ENCODE measurements at regions not wholly inside any gene's neighbourhood (a gene's known extent, or its start where the extent isn't known, plus 50 kb on each side); places are given as distances from the start of the nearest gene placed in this dataset.

DNA sequence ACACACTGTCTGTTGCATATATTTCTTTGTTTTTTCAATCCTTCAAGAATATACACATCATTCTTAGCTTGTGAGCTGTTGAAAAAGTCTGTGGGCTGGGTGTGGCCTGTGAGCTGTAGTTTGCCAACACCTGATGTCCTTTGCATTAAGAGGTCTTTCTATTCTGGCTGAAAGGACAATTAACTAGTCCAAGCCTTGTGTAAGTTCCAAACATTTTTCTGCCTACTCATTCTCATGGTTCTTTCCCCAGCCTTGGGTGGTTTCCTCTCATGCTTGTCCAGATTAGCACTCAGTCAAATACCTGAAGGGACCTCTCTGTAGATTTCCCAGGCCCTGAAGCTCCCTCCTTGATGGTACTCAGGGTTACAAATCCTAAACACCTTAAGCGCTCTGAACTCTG lies 57.8 kb upstream of the NABP1 start:
- POLR2A ChIA-PET, result no interaction called here
- H3K4me1 ChIP-seq (ENCODE audit: control extremely low read depth in 1 of 4, control insufficient read depth in 4 of 4, insufficient read depth in 4 of 4, low read length in 3 of 4), result peaks cover 24 to 48% (median 37%) of the 10 kb centered on the region in 4 experiments
- H3K36me3 ChIP-seq (ENCODE audit: control insufficient read depth in 4 of 4, insufficient read depth in 4 of 4, low read length in 3 of 4), result no peaks in the 10 kb centered on the region
- DNase-seq, result peak; percentile 12 to 85 (median 81)
- no peak overlapping the region for H3K4me3 ChIP-seq (ENCODE audit: control insufficient read depth in 1 of 7, extremely low read depth in 1 of 7, insufficient read depth in 4 of 7, low read depth in 2 of 7, low read length in 6 of 7)
- no peak overlapping the region for H3K27ac ChIP-seq (ENCODE audit: insufficient read depth in 1 of 2, low read depth in 1 of 2, low read length in 2 of 2, poor library complexity in 1 of 2, severe bottlenecking in 2 of 2)
- H3K27me3 ChIP-seq (replicated peaks in 2 of 5; ENCODE audit: control insufficient read depth in 4 of 5, insufficient read depth in 5 of 5, low read length in 4 of 5), result no peaks in the 10 kb centered on the region
- CTCF ChIA-PET, result interaction anchor here (1.0 to 1.5 kb wide), 3 partner anchors 12 to 54 kb away, joined by 3 read pairs; no protein-coding TSS in a partner anchor
- WGBS (ENCODE audit: insufficient coverage), result 80% methylated on average over 1 of the region's 1 CpG
- H3K9me3 ChIP-seq (ENCODE audit: control extremely low read depth in 1 of 5, control insufficient read depth in 4 of 5, insufficient read depth in 2 of 5, low read depth in 1 of 5, low read length in 4 of 5), result no peaks in the 10 kb centered on the region

- Histone ChIP-seq H3K27ac (ENCODE audit: insufficient read depth in 1 of 2, low read depth in 1 of 2, low read length in 2 of 2, poor library complexity in 1 of 2, severe bottlenecking in 2 of 2) (no peak overlapping the region), H3K27me3 (replicated peaks in 2 of 5; ENCODE audit: control insufficient read depth in 4 of 5, insufficient read depth in 5 of 5, low read length in 4 of 5) (no peaks in the 10 kb centered on the region), H3K9me3 (ENCODE audit: control extremely low read depth in 1 of 5, control insufficient read depth in 4 of 5, insufficient read depth in 2 of 5, low read depth in 1 of 5, low read length in 4 of 5) (no peaks in the 10 kb centered on the region), H3K4me3 (ENCODE audit: control insufficient read depth in 1 of 7, extremely low read depth in 1 of 7, insufficient read depth in 4 of 7, low read depth in 2 of 7, low read length in 6 of 7) (no peak overlapping the region), H3K36me3 (ENCODE audit: control insufficient read depth in 4 of 4, insufficient read depth in 4 of 4, low read length in 3 of 4) (no peaks in the 10 kb centered on the region), H3K4me1 (ENCODE audit: control extremely low read depth in 1 of 4, control insufficient read depth in 4 of 4, insufficient read depth in 4 of 4, low read length in 3 of 4) (peaks cover 19 to 44% (median 28%) of the 10 kb centered on the region in 4 experiments)
- peak in 2 of 3 donors; percentile 13 to 32 for DNase-seq
- 100% methylated on average over 3 of the region's 5 CpGs for WGBS (ENCODE audit: insufficient coverage)
- ChIA-PET CTCF (no interaction called here), POLR2A (no interaction called here)
Observed at GRCh38 chr2:191622374-191623320, 55.3 kb upstream of the NABP1 start.

DNA sequence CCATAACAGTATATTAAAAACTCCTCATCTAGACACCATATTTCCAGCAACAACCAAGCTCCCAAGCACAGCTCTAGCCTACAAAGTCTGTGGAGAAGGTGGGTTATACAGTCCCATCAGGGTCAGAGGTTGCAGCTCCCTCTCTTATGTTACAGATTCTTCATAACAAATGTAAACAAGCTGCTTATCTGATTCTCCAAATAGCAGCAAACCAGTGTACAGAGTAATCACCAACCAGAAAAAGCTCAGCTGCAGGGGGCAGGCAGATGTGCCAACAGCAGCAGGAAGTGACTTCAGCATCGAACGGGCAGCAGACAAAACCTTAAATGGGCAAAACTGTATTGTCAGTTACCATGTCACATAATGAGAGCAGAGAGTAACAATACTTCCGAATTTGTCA lies 52.9 kb upstream of the NABP1 start:
- DNase-seq, result peak; percentile 12 to 66 (median 51)
- Histone ChIP-seq H3K36me3 (ENCODE audit: control insufficient read depth in 4 of 4, insufficient read depth in 4 of 4, low read length in 3 of 4) (no peaks in the 10 kb centered on the region), H3K27me3 (replicated peaks in 2 of 5; ENCODE audit: control insufficient read depth in 4 of 5, insufficient read depth in 5 of 5, low read length in 4 of 5) (no peaks in the 10 kb centered on the region), H3K4me1 (ENCODE audit: control extremely low read depth in 1 of 4, control insufficient read depth in 4 of 4, insufficient read depth in 4 of 4, low read length in 3 of 4) (peaks cover 6 to 36% (median 19%) of the 10 kb centered on the region in 4 experiments), H3K9me3 (ENCODE audit: control extremely low read depth in 1 of 5, control insufficient read depth in 4 of 5, insufficient read depth in 2 of 5, low read depth in 1 of 5, low read length in 4 of 5) (no peaks in the 10 kb centered on the region), H3K4me3 (ENCODE audit: control insufficient read depth in 1 of 7, extremely low read depth in 1 of 7, insufficient read depth in 4 of 7, low read depth in 2 of 7, low read length in 6 of 7) (no peak overlapping the region), H3K27ac (ENCODE audit: insufficient read depth in 1 of 2, low read depth in 1 of 2, low read length in 2 of 2, poor library complexity in 1 of 2, severe bottlenecking in 2 of 2) (no peak overlapping the region)
- ChIA-PET POLR2A (interaction anchor here (0.6 kb wide), 1 partner anchor 53 kb away, joined by 3 read pairs; no protein-coding TSS in a partner anchor), CTCF (interaction anchor here (1.3 kb wide), 1 partner anchor 16 kb away, joined by 5 read pairs; no protein-coding TSS in a partner anchor)
- WGBS (ENCODE audit: insufficient coverage), result 53% methylated on average over 3 of the region's 3 CpGs

- no peak for DNase-seq
- no peak overlapping the region for H3K4me3 ChIP-seq (ENCODE audit: control insufficient read depth in 1 of 7, extremely low read depth in 1 of 7, insufficient read depth in 4 of 7, low read depth in 2 of 7, low read length in 6 of 7)
- WGBS (ENCODE audit: insufficient coverage), result 100% methylated on average over 1 of the region's 2 CpGs
- H3K4me1 ChIP-seq (ENCODE audit: control extremely low read depth in 1 of 4, control insufficient read depth in 4 of 4, insufficient read depth in 4 of 4, low read length in 3 of 4), result peaks cover 2 to 32% (median 17%) of the 10 kb centered on the region in 4 experiments
- H3K9me3 ChIP-seq (ENCODE audit: control extremely low read depth in 1 of 5, control insufficient read depth in 4 of 5, insufficient read depth in 2 of 5, low read depth in 1 of 5, low read length in 4 of 5), result no peaks in the 10 kb centered on the region
- POLR2A ChIA-PET, result interaction anchor here (0.6 kb wide), 1 partner anchor 53 kb away, joined by 3 read pairs; no protein-coding TSS in a partner anchor
- no peaks in the 10 kb centered on the region for H3K36me3 ChIP-seq (ENCODE audit: control insufficient read depth in 4 of 4, insufficient read depth in 4 of 4, low read length in 3 of 4)
- H3K27ac ChIP-seq (ENCODE audit: insufficient read depth in 1 of 2, low read depth in 1 of 2, low read length in 2 of 2, poor library complexity in 1 of 2, severe bottlenecking in 2 of 2), result no peak overlapping the region
- CTCF ChIA-PET, result interaction anchor here (0.9 to 1.4 kb wide), 2 partner anchors 15 to 59 kb away, joined by 4 read pairs; no protein-coding TSS in a partner anchor
- no peaks in the 10 kb centered on the region for H3K27me3 ChIP-seq (replicated peaks in 2 of 5; ENCODE audit: control insufficient read depth in 4 of 5, insufficient read depth in 5 of 5, low read length in 4 of 5)
Observed at GRCh38 chr2:191625446-191625845, 52.5 kb upstream of the NABP1 start.

GRCh38 chr2:191626497-191627151 lies 51.3 kb upstream of the NABP1 start:
- no peaks in the 10 kb centered on the region for H3K27me3 ChIP-seq (replicated peaks in 2 of 5; ENCODE audit: control insufficient read depth in 4 of 5, insufficient read depth in 5 of 5, low read length in 4 of 5)
- DNase-seq, result no peak
- no peak overlapping the region for H3K4me3 ChIP-seq (ENCODE audit: control insufficient read depth in 1 of 7, extremely low read depth in 1 of 7, insufficient read depth in 4 of 7, low read depth in 2 of 7, low read length in 6 of 7)
- no peaks in the 10 kb centered on the region for H3K9me3 ChIP-seq (ENCODE audit: control extremely low read depth in 1 of 5, control insufficient read depth in 4 of 5, insufficient read depth in 2 of 5, low read depth in 1 of 5, low read length in 4 of 5)
- POLR2A ChIA-PET, result interaction anchor here (0.6 kb wide), 1 partner anchor 129 kb away, joined by 3 read pairs; no protein-coding TSS in a partner anchor
- peaks cover 2 to 30% (median 13%) of the 10 kb centered on the region in 4 experiments for H3K4me1 ChIP-seq (ENCODE audit: control extremely low read depth in 1 of 4, control insufficient read depth in 4 of 4, insufficient read depth in 4 of 4, low read length in 3 of 4)
- CTCF ChIA-PET, result interaction anchor here (0.9 to 1.4 kb wide), 3 partner anchors 14 to 60 kb away, joined by 3 to 4 read pairs (median 4); no protein-coding TSS in a partner anchor
- no peaks in the 10 kb centered on the region for H3K36me3 ChIP-seq (ENCODE audit: control insufficient read depth in 4 of 4, insufficient read depth in 4 of 4, low read length in 3 of 4)
- no peak overlapping the region for H3K27ac ChIP-seq (ENCODE audit: insufficient read depth in 1 of 2, low read depth in 1 of 2, low read length in 2 of 2, poor library complexity in 1 of 2, severe bottlenecking in 2 of 2)

DNA sequence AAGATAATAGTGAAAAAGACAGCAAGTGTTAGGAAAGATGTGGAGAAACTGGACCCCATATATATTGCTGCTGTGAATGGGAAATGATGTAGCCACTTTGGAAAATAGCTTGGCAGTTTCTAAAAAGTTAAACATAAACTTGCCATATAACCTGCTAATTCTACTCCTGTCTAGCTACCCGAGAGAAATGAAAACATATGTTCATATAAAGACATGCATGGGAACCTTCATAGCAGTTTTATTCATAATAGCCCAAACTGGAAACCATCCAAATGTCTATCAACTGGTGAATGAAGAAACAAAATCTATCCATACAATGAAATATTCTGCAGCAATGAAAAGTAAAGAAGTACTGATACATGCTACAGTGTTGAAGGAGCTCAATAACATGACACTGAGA lies 50.4 kb upstream of the NABP1 start:
- POLR2A ChIA-PET, result no interaction called here

More for the DNA sequence above, 50.4 kb upstream of the NABP1 start:
- Histone ChIP-seq H3K9me3 (ENCODE audit: control extremely low read depth in 1 of 5, control insufficient read depth in 4 of 5, insufficient read depth in 2 of 5, low read depth in 1 of 5, low read length in 4 of 5) (no peaks in the 10 kb centered on the region), H3K36me3 (ENCODE audit: control insufficient read depth in 4 of 4, insufficient read depth in 4 of 4, low read length in 3 of 4) (no peaks in the 10 kb centered on the region), H3K4me3 (ENCODE audit: control insufficient read depth in 1 of 7, extremely low read depth in 1 of 7, insufficient read depth in 4 of 7, low read depth in 2 of 7, low read length in 6 of 7) (no peak overlapping the region), H3K27me3 (replicated peaks in 2 of 5; ENCODE audit: control insufficient read depth in 4 of 5, insufficient read depth in 5 of 5, low read length in 4 of 5) (no peaks in the 10 kb centered on the region), H3K4me1 (ENCODE audit: control extremely low read depth in 1 of 4, control insufficient read depth in 4 of 4, insufficient read depth in 4 of 4, low read length in 3 of 4) (peaks cover 6 to 29% (median 12%) of the 10 kb centered on the region in 4 experiments), H3K27ac (ENCODE audit: insufficient read depth in 1 of 2, low read depth in 1 of 2, low read length in 2 of 2, poor library complexity in 1 of 2, severe bottlenecking in 2 of 2) (no peak overlapping the region)
- no CpG with 5 or more reads among the region's 1 CpG for whole genome bisulfite sequencing (ENCODE audit: insufficient coverage)
- CTCF ChIA-PET, result interaction anchor here (0.9 to 1.9 kb wide), 4 partner anchors 14 to 61 kb away, joined by 3 to 6 read pairs (median 3); no protein-coding TSS in a partner anchor
- DNase-seq, result no peak

All from common myeloid progenitor, CD34-positive (primary cell).